Lower leg skin (tissue), 3 donors: ENCODE measurements at regions not wholly inside any gene's neighbourhood (a gene's known extent, or its start where the extent isn't known, plus 50 kb on each side); places are given as distances from the start of the nearest gene placed in this dataset.

Experiments used
- CTCF ChIP-seq, 3 donors: fragments of 450-650 bp; IDR thresholded peaks; one replicate each; pipeline ENCODE4 v1.5.1; 2016; ENCODE audit warnings: antibody characterized with exemption in 3 of 3, mild to moderate bottlenecking in 3 of 3, moderate library complexity in 2 of 3
- POLR2A ChIP-seq, 2 donors: fragments of 450-650 bp; IDR thresholded peaks; one replicate each; pipeline ENCODE4 v1.6.1; 2016 to 2017; ENCODE audit warnings: antibody characterized with exemption in 2 of 2, mild to moderate bottlenecking in 1 of 2, moderate library complexity in 1 of 2

GRCh38 chr12:17372508-17372907, 717.5 kb downstream of the RERGL start:
- TF ChIP-seq CTCF (IDR thresholded peaks at IDR 0.05) (no peak), POLR2A (IDR thresholded peaks at IDR 0.05) (no peak)
